ENCODE measurements at regions not wholly inside any gene's neighbourhood (a gene's known extent, or its start where the extent isn't known, plus 50 kb on each side); places are given as distances from the start of the nearest gene placed in this dataset.

DNA sequence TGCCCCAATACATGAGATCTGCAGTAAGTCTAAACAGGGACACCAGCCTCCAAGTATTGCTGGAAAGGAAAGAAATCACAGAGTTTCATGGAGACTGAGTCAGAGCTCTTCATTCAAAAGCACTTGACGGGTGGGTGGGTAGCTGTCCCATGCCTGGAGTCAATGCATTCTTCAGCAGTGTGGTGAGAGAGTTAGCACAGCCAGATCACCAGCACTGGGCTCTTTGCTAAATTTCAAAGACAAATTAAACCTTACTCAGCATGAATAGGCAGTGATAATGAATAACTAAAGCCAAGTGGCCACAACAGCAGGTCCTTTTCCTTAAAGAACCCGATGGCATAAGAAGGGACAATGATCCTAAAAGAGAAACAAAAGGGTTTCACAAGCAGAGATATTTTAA, 192.4 kb downstream of the ACTL7B start:
- TF ChIP-seq, protein P1, sequence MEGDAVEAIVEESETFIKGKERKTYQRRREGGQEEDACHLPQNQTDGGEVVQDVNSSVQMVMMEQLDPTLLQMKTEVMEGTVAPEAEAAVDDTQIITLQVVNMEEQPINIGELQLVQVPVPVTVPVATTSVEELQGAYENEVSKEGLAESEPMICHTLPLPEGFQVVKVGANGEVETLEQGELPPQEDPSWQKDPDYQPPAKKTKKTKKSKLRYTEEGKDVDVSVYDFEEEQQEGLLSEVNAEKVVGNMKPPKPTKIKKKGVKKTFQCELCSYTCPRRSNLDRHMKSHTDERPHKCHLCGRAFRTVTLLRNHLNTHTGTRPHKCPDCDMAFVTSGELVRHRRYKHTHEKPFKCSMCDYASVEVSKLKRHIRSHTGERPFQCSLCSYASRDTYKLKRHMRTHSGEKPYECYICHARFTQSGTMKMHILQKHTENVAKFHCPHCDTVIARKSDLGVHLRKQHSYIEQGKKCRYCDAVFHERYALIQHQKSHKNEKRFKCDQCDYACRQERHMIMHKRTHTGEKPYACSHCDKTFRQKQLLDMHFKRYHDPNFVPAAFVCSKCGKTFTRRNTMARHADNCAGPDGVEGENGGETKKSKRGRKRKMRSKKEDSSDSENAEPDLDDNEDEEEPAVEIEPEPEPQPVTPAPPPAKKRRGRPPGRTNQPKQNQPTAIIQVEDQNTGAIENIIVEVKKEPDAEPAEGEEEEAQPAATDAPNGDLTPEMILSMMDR (IDR thresholded peaks at IDR 0.05): no peak
- TF ChIP-seq POLR2A (IDR thresholded peaks at IDR 0.05): no peak
- no peak for TF ChIP-seq EP300 (IDR thresholded peaks at IDR 0.05)
- no peak for TF ChIP-seq POLR2AphosphoS5 (IDR thresholded peaks at IDR 0.05)
